ENCODE measurements at regions not wholly inside any gene's neighbourhood (a gene's known extent, or its start where the extent isn't known, plus 50 kb on each side); places are given as distances from the start of the nearest gene placed in this dataset.

- Histone ChIP-seq H3K4me1 (no peaks in the 10 kb centered on the region), H3K27ac (replicated peaks in 1 of 4) (no peak overlapping the region), H3K4me3 (no peak overlapping the region), H3K9me3 (no peaks in the 10 kb centered on the region), H3K36me3 (no peaks in the 10 kb centered on the region), H3K27me3 (peaks cover 0 to 16% (median 0%) of the 10 kb centered on the region in 4 donors)
- no peak for DNase-seq (ENCODE audit: extremely low spot score)
- intact Hi-C loops (cut with DNase I) = no loop called here
- 82% methylated on average over 3 of the region's 6 CpGs for WGBS
- TF ChIP-seq POLR2AphosphoS5 (IDR thresholded peaks at IDR 0.05) (no peak), POLR2A (IDR thresholded peaks at IDR 0.05; ENCODE audit: low read depth) (no peak), EP300 (IDR thresholded peaks at IDR 0.05) (no peak)
- TF ChIP-seq, protein P1, sequence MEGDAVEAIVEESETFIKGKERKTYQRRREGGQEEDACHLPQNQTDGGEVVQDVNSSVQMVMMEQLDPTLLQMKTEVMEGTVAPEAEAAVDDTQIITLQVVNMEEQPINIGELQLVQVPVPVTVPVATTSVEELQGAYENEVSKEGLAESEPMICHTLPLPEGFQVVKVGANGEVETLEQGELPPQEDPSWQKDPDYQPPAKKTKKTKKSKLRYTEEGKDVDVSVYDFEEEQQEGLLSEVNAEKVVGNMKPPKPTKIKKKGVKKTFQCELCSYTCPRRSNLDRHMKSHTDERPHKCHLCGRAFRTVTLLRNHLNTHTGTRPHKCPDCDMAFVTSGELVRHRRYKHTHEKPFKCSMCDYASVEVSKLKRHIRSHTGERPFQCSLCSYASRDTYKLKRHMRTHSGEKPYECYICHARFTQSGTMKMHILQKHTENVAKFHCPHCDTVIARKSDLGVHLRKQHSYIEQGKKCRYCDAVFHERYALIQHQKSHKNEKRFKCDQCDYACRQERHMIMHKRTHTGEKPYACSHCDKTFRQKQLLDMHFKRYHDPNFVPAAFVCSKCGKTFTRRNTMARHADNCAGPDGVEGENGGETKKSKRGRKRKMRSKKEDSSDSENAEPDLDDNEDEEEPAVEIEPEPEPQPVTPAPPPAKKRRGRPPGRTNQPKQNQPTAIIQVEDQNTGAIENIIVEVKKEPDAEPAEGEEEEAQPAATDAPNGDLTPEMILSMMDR (IDR thresholded peaks at IDR 0.05) = no peak
Observed at GRCh38 chr15:79198461-79198860, 84.1 kb upstream of the ANKRD34C start.

- H3K27me3 ChIP-seq = peaks cover 0 to 26% (median 0%) of the 10 kb centered on the region in 4 donors
- H3K9me3 ChIP-seq = no peaks in the 10 kb centered on the region
- H3K27ac ChIP-seq (replicated peaks in 1 of 4) = no peak overlapping the region
- H3K36me3 ChIP-seq = no peaks in the 10 kb centered on the region
- no peaks in the 10 kb centered on the region for H3K4me1 ChIP-seq
- H3K4me3 ChIP-seq = no peak overlapping the region
- 68% methylated on average over 7 of the region's 7 CpGs for WGBS
- TF ChIP-seq POLR2A (IDR thresholded peaks at IDR 0.05; ENCODE audit: low read depth) (no peak), EP300 (IDR thresholded peaks at IDR 0.05) (no peak), POLR2AphosphoS5 (IDR thresholded peaks at IDR 0.05) (no peak)
- TF ChIP-seq, protein P1 (IDR thresholded peaks at IDR 0.05) = no peak
- intact Hi-C loops (cut with DNase I) = no loop called here
- DNase-seq (ENCODE audit: extremely low spot score) = no peak
Observed at GRCh38 chr15:79197285-79197684, 85.2 kb upstream of the ANKRD34C start.

DNA sequence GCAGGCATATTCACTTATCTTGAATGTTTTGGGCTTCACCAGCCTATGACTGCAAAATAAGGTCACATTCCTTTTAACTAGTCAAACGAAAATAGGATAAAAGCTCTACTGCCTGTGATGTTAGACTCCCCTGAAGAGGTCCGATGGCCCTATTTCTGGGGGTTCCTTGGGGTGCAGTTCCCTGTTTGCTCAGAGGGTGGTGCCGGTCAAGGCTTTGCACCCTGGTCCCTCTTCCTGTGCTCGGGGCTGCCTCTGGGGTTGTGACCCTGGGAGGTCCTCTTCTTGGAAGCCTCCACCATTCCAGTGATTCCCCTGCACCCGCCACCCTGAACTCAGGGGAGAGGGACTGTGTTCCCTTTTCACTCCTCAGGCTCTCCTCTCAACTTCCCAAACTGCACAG is 86.7 kb upstream of the ANKRD34C start:
- intact Hi-C loops (cut with DNase I) = no loop called here
- no peak overlapping the region for H3K4me3 ChIP-seq
- peaks cover 0 to 26% (median 0%) of the 10 kb centered on the region in 4 donors for H3K27me3 ChIP-seq
- WGBS = 54% methylated on average over 5 of the region's 5 CpGs
- H3K4me1 ChIP-seq = no peaks in the 10 kb centered on the region
- no peaks in the 10 kb centered on the region for H3K9me3 ChIP-seq
- DNase-seq (ENCODE audit: extremely low spot score) = no peak
- no peak overlapping the region for H3K27ac ChIP-seq (replicated peaks in 1 of 4)
- H3K36me3 ChIP-seq = no peaks in the 10 kb centered on the region
- no peak for TF ChIP-seq POLR2AphosphoS5 (IDR thresholded peaks at IDR 0.05)
- TF ChIP-seq EP300 (IDR thresholded peaks at IDR 0.05) = no peak
- TF ChIP-seq, protein P1 (IDR thresholded peaks at IDR 0.05) = no peak
- TF ChIP-seq POLR2A (IDR thresholded peaks at IDR 0.05; ENCODE audit: low read depth) = no peak

- no peak for DNase-seq (ENCODE audit: extremely low spot score)
- Histone ChIP-seq H3K36me3 (no peaks in the 10 kb centered on the region), H3K4me1 (no peaks in the 10 kb centered on the region), H3K27me3 (peaks cover 0 to 23% (median 0%) of the 10 kb centered on the region in 4 donors), H3K9me3 (no peaks in the 10 kb centered on the region), H3K27ac (replicated peaks in 1 of 4) (no peak overlapping the region), H3K4me3 (no peak overlapping the region)
- intact Hi-C loops (cut with DNase I) = no loop called here
- WGBS = 68% methylated on average over 4 of the region's 4 CpGs
- TF ChIP-seq, protein P1 (IDR thresholded peaks at IDR 0.05) = no peak
- TF ChIP-seq EP300 (IDR thresholded peaks at IDR 0.05) = no peak
- TF ChIP-seq POLR2AphosphoS5 (IDR thresholded peaks at IDR 0.05) = no peak
- no peak for TF ChIP-seq POLR2A (IDR thresholded peaks at IDR 0.05; ENCODE audit: low read depth)
Observed at GRCh38 chr15:79195239-79195638, 87.3 kb upstream of the ANKRD34C start.

DNA sequence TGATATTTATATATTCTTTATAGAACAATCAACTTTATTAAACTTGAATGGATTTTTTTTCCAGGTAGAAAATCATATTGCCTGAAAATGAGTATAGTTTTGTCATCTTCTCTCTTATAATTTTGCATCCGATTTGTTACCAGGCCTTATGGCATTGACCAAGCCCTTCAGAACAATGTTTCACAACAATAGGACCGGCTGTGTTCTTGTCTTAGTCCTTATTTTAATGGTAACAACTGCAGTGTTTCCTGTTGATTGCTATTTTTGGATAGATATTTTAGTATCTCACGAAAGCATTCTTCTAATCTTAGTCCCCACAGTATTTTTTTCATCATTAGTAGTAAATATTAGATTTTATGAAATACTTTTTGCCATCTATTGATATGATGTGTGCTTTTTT is 88.1 kb upstream of the ANKRD34C start:
- intact Hi-C loops (cut with DNase I) = no loop called here
- 60% methylated on average over 3 of the region's 3 CpGs for WGBS
- Histone ChIP-seq H3K4me3 (no peak overlapping the region), H3K9me3 (no peaks in the 10 kb centered on the region), H3K4me1 (no peaks in the 10 kb centered on the region), H3K27me3 (peaks cover 0 to 23% (median 0%) of the 10 kb centered on the region in 4 donors), H3K36me3 (no peaks in the 10 kb centered on the region), H3K27ac (replicated peaks in 1 of 4) (no peak overlapping the region)
- TF ChIP-seq POLR2A (IDR thresholded peaks at IDR 0.05; ENCODE audit: low read depth) = no peak
- TF ChIP-seq, protein P1 (IDR thresholded peaks at IDR 0.05) = no peak
- TF ChIP-seq POLR2AphosphoS5 (IDR thresholded peaks at IDR 0.05) = no peak
- no peak for TF ChIP-seq EP300 (IDR thresholded peaks at IDR 0.05)
- no peak for DNase-seq (ENCODE audit: extremely low spot score)

Measured in esophagus muscularis mucosa (tissue), 4 donors.